ENCODE measurements at regions not wholly inside any gene's neighbourhood (a gene's known extent, or its start where the extent isn't known, plus 50 kb on each side); places are given as distances from the start of the nearest gene placed in this dataset.

- Histone ChIP-seq H4K20me1 (ENCODE audit: insufficient read depth, low read length) (no peaks in the 10 kb centered on the region), H3K4me2 (ENCODE audit: low read length) (no peak overlapping the region), H2AFZ (ENCODE audit: low read depth, low read length) (no peak overlapping the region), H3K9ac (ENCODE audit: low read length) (no peak overlapping the region), H3K79me2 (ENCODE audit: insufficient read depth, low read length) (no peaks in the 10 kb centered on the region), H3K4me3 (ENCODE audit: insufficient read depth, low read depth, low read length) (no peak overlapping the region), H3K4me1 (ENCODE audit: insufficient read depth, low read length) (no peaks in the 10 kb centered on the region), H3K36me3 (ENCODE audit: insufficient read depth, low read length) (no peaks in the 10 kb centered on the region), H3K27ac (ENCODE audit: low read depth, low read length) (no peak overlapping the region), H3K9me3 (ENCODE audit: insufficient read depth, low read depth, low read length) (no peaks in the 10 kb centered on the region), H3K27me3 (ENCODE audit: insufficient read depth, low read length) (no peaks in the 10 kb centered on the region)
- Mint-ChIP-seq H3K4me1 (ENCODE audit: low read depth, unreplicated experiment) (peaks cover 3% of the 10 kb centered on the region), H3K27me3 (ENCODE audit: low read depth, unreplicated experiment) (peaks cover 4% of the 10 kb centered on the region), H3K9me3 (ENCODE audit: unreplicated experiment) (no peaks in the 10 kb centered on the region), H3K27ac (ENCODE audit: unreplicated experiment) (no peak overlapping the region), H3K36me3 (ENCODE audit: low read depth, unreplicated experiment) (no peaks in the 10 kb centered on the region), H3K4me3 (ENCODE audit: unreplicated experiment) (no peak overlapping the region)
- TF ChIP-seq, protein P1, sequence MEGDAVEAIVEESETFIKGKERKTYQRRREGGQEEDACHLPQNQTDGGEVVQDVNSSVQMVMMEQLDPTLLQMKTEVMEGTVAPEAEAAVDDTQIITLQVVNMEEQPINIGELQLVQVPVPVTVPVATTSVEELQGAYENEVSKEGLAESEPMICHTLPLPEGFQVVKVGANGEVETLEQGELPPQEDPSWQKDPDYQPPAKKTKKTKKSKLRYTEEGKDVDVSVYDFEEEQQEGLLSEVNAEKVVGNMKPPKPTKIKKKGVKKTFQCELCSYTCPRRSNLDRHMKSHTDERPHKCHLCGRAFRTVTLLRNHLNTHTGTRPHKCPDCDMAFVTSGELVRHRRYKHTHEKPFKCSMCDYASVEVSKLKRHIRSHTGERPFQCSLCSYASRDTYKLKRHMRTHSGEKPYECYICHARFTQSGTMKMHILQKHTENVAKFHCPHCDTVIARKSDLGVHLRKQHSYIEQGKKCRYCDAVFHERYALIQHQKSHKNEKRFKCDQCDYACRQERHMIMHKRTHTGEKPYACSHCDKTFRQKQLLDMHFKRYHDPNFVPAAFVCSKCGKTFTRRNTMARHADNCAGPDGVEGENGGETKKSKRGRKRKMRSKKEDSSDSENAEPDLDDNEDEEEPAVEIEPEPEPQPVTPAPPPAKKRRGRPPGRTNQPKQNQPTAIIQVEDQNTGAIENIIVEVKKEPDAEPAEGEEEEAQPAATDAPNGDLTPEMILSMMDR (IDR thresholded peaks at IDR 0.05; ENCODE audit: insufficient read depth, low read depth, low read length), result no peak
- TF ChIP-seq EZH2 (IDR thresholded peaks at IDR 0.05; ENCODE audit: insufficient read depth, low read length), result no peak
- peak; percentile 1 for DNase-seq (ENCODE audit: low read depth)
- FAIRE-seq, result no peak
These were observed 1080.8 kb upstream of the DDX18 start for GRCh38 chr2:116733699-116734098.

DNA sequence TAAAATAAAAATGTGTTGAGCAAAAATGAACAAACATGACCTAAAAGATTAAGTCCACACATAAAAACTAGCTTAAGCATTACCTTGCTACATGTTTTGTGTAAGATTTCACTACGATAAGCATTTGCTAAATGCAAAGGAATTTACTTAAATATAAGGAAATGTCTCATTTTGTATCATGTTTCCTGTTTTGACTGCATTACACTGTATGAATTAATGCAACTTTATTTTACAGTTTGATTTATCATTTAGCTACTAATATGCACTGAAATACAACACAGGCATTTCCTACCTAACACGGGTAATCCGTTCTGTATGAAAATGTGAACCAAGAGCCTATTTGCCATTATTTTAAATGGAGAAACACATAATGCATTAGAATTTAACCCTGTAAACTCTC is 1076.5 kb upstream of the DDX18 start:
- FAIRE-seq (no peak), DNase-seq (ENCODE audit: low read depth) (no peak)
- Mint-ChIP-seq H3K27ac (ENCODE audit: unreplicated experiment) (no peak overlapping the region), H3K27me3 (ENCODE audit: low read depth, unreplicated experiment) (no peaks in the 10 kb centered on the region), H3K4me1 (ENCODE audit: low read depth, unreplicated experiment) (peaks cover 3% of the 10 kb centered on the region), H3K9me3 (ENCODE audit: unreplicated experiment) (no peaks in the 10 kb centered on the region), H3K36me3 (ENCODE audit: low read depth, unreplicated experiment) (no peaks in the 10 kb centered on the region), H3K4me3 (ENCODE audit: unreplicated experiment) (no peak overlapping the region)
- Histone ChIP-seq H3K27ac (ENCODE audit: low read depth, low read length) (no peak overlapping the region), H3K4me1 (ENCODE audit: insufficient read depth, low read length) (no peaks in the 10 kb centered on the region), H3K9me3 (ENCODE audit: insufficient read depth, low read depth, low read length) (no peaks in the 10 kb centered on the region), H3K36me3 (ENCODE audit: insufficient read depth, low read length) (no peaks in the 10 kb centered on the region), H3K79me2 (ENCODE audit: insufficient read depth, low read length) (no peaks in the 10 kb centered on the region), H3K27me3 (ENCODE audit: insufficient read depth, low read length) (no peaks in the 10 kb centered on the region), H2AFZ (ENCODE audit: low read depth, low read length) (no peak overlapping the region), H3K4me3 (ENCODE audit: insufficient read depth, low read depth, low read length) (no peak overlapping the region), H3K4me2 (ENCODE audit: low read length) (no peak overlapping the region), H3K9ac (ENCODE audit: low read length) (no peak overlapping the region), H4K20me1 (ENCODE audit: insufficient read depth, low read length) (no peaks in the 10 kb centered on the region)
- no peak for TF ChIP-seq EZH2 (IDR thresholded peaks at IDR 0.05; ENCODE audit: insufficient read depth, low read length)
- TF ChIP-seq, protein P1 (IDR thresholded peaks at IDR 0.05; ENCODE audit: insufficient read depth, low read depth, low read length), result no peak

DNA sequence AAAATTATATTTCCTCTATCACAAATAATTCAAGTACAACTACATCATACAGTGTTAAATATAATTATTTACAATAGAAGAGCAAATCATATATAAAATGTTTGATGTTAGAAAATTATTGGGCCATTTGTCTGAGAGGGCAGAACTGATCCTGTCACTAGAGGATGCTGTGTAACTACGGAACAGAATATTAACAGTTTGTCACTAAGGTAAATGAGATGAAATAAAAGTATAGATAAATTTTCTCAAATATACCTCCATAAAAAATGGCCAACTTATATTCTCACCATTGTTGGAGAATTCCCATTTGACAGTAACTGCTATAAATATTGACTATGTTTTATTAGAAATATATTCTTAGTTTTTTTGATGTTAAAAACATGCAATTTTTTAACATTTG is 1067.4 kb upstream of the DDX18 start:
- no peaks in the 10 kb centered on the region for H3K4me1 Mint-ChIP-seq (ENCODE audit: low read depth, unreplicated experiment)
- no peak overlapping the region for H3K27ac ChIP-seq (ENCODE audit: low read depth, low read length)
- no peak overlapping the region for H3K4me2 ChIP-seq (ENCODE audit: low read length)
- H3K9me3 ChIP-seq (ENCODE audit: insufficient read depth, low read depth, low read length), result no peaks in the 10 kb centered on the region
- no peaks in the 10 kb centered on the region for H3K79me2 ChIP-seq (ENCODE audit: insufficient read depth, low read length)
- FAIRE-seq (no peak), DNase-seq (ENCODE audit: low read depth) (no peak)
- H3K9me3 Mint-ChIP-seq (ENCODE audit: unreplicated experiment), result no peaks in the 10 kb centered on the region
- TF ChIP-seq EZH2 (IDR thresholded peaks at IDR 0.05; ENCODE audit: insufficient read depth, low read length), result no peak
- TF ChIP-seq, protein P1 (IDR thresholded peaks at IDR 0.05; ENCODE audit: insufficient read depth, low read depth, low read length), result no peak
- no peak overlapping the region for H3K4me3 Mint-ChIP-seq (ENCODE audit: unreplicated experiment)
- no peaks in the 10 kb centered on the region for H4K20me1 ChIP-seq (ENCODE audit: insufficient read depth, low read length)
- H3K27ac Mint-ChIP-seq (ENCODE audit: unreplicated experiment), result no peak overlapping the region
- no peak overlapping the region for H3K9ac ChIP-seq (ENCODE audit: low read length)
- no peak overlapping the region for H3K4me3 ChIP-seq (ENCODE audit: insufficient read depth, low read depth, low read length)
- H2AFZ ChIP-seq (ENCODE audit: low read depth, low read length), result no peak overlapping the region
- H3K4me1 ChIP-seq (ENCODE audit: insufficient read depth, low read length), result no peaks in the 10 kb centered on the region
- H3K36me3 Mint-ChIP-seq (ENCODE audit: low read depth, unreplicated experiment), result no peaks in the 10 kb centered on the region
- H3K27me3 ChIP-seq (ENCODE audit: insufficient read depth, low read length), result no peaks in the 10 kb centered on the region
- no peaks in the 10 kb centered on the region for H3K27me3 Mint-ChIP-seq (ENCODE audit: low read depth, unreplicated experiment)
- H3K36me3 ChIP-seq (ENCODE audit: insufficient read depth, low read length), result no peaks in the 10 kb centered on the region
